ENCODE measurements at regions not wholly inside any gene's neighbourhood (a gene's known extent, or its start where the extent isn't known, plus 50 kb on each side); places are given as distances from the start of the nearest gene placed in this dataset.

DNA sequence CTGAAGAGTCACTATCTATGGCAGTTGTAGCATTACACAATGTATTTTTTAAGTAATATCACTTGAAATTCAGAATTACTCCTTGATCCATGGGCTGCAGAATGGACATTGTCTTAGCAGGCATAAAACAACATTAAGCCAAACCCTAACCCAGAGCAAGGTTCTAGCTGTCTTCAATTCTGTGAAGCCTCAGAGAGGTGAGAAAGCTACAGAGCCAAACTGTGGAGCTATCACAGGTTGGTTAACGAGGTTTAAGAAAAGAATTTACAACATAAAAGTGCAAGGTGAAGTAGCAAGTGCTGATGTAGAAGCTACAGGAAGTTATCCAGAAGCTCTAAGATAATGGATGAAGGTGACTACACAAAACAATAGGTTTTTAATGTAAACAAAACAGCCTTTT, 582.7 kb upstream of the POT1 start:
- H2AFZ ChIP-seq (ENCODE audit: low read depth, low read length) = no peak overlapping the region
- in situ Hi-C loops (cut with MboI) = no loop called here
- BruUV-seq (replicated peaks) = no TSS peak
- DNase-seq (ENCODE audit: extremely low read depth in 1 of 4, low spot score in 3 of 4) (no peak), ATAC-seq (no peak), FAIRE-seq (no peak)
- H3K36me3 ChIP-seq (ENCODE audit: control insufficient read depth, insufficient read depth, low read length) = no peaks in the 10 kb centered on the region
- H3K79me2 ChIP-seq (ENCODE audit: control insufficient read depth, insufficient read depth, low read length) = no peaks in the 10 kb centered on the region
- no peak overlapping the region for H3K4me3 ChIP-seq
- CTCF ChIA-PET (ENCODE audit: low intra/inter-chr PET ratio) = no interaction called here
- no peak overlapping the region for H3K27ac ChIP-seq (ENCODE audit: extremely low read depth, low read depth, low read length)
- H3K9me3 ChIP-seq (replicated peaks; ENCODE audit: control insufficient read depth, insufficient read depth, low read depth, low read length) = no peaks in the 10 kb centered on the region
- H3K4me1 ChIP-seq (replicated peaks in 1 of 2; ENCODE audit: control insufficient read depth in 2 of 2, insufficient read depth in 2 of 2, low read length in 2 of 2) = no peaks in the 10 kb centered on the region
- POLR2A ChIA-PET = no interaction called here
- H3K4me2 ChIP-seq (ENCODE audit: insufficient read depth, low read length) = no peak overlapping the region
- H4K20me1 ChIP-seq (replicated peaks; ENCODE audit: control insufficient read depth, insufficient read depth, low read length) = no peaks in the 10 kb centered on the region
- WGBS (ENCODE audit: insufficient coverage, low coverage, missing lambda C conversion rate) = 0% methylated on average over 1 of the region's 1 CpG
- TF ChIP-seq PKNOX1 (IDR thresholded peaks at IDR 0.05) (no peak), TFAP4 (CRISPR knock-in tag; IDR thresholded peaks at IDR 0.05; ENCODE audit: borderline replicate concordance) (no peak), NFXL1 (CRISPR knock-in tag; IDR thresholded peaks at IDR 0.05) (no peak), ZNF75A (CRISPR knock-in tag; IDR thresholded peaks at IDR 0.05) (no peak), PHB (CRISPR knock-in tag; IDR thresholded peaks at IDR 0.05) (no peak), PCBP1 (IDR thresholded peaks at IDR 0.05; ENCODE audit: low read depth, low read length, poor library complexity, severe bottlenecking) (no peak), ZNF740 (CRISPR knock-in tag; IDR thresholded peaks at IDR 0.05) (no peak), ZNF740 (tag; IDR thresholded peaks at IDR 0.05) (no peak), IRF9 (tag; IDR thresholded peaks at IDR 0.05) (no peak), RBM15 (IDR thresholded peaks at IDR 0.05; ENCODE audit: insufficient read depth, low read length) (no peak), NBN (IDR thresholded peaks at IDR 0.05; ENCODE audit: low read depth) (no peak), MIER1 (IDR thresholded peaks at IDR 0.05; ENCODE audit: low read depth) (no peak), MECOM (CRISPR knock-in tag; IDR thresholded peaks at IDR 0.05) (no peak)
- TF ChIP-seq, protein P1, sequence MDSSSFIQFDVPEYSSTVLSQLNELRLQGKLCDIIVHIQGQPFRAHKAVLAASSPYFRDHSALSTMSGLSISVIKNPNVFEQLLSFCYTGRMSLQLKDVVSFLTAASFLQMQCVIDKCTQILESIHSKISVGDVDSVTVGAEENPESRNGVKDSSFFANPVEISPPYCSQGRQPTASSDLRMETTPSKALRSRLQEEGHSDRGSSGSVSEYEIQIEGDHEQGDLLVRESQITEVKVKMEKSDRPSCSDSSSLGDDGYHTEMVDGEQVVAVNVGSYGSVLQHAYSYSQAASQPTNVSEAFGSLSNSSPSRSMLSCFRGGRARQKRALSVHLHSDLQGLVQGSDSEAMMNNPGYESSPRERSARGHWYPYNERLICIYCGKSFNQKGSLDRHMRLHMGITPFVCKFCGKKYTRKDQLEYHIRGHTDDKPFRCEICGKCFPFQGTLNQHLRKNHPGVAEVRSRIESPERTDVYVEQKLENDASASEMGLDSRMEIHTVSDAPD (CRISPR knock-in tag; IDR thresholded peaks at IDR 0.05) = no peak
- TF ChIP-seq, protein P2, sequence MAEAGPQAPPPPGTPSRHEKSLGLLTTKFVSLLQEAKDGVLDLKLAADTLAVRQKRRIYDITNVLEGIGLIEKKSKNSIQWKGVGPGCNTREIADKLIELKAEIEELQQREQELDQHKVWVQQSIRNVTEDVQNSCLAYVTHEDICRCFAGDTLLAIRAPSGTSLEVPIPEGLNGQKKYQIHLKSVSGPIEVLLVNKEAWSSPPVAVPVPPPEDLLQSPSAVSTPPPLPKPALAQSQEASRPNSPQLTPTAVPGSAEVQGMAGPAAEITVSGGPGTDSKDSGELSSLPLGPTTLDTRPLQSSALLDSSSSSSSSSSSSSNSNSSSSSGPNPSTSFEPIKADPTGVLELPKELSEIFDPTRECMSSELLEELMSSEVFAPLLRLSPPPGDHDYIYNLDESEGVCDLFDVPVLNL (CRISPR knock-in tag; IDR thresholded peaks at IDR 0.05; ENCODE audit: low read depth) = no peak
- no peak overlapping the region for H3K9ac ChIP-seq (ENCODE audit: insufficient read depth in 1 of 2, low read depth in 2 of 2, low read length in 2 of 2)
- no peaks in the 10 kb centered on the region for H3K9me1 ChIP-seq (ENCODE audit: control insufficient read depth, insufficient read depth, low read length)
- H3K27me3 ChIP-seq (ENCODE audit: control insufficient read depth in 2 of 2, insufficient read depth in 2 of 2, low read length in 2 of 2) = no peaks in the 10 kb centered on the region
- intact Hi-C loops (cut with micrococcal nuclease) = no loop called here
